Psoas muscle (tissue), 7 donors: ENCODE measurements at regions not wholly inside any gene's neighbourhood (a gene's known extent, or its start where the extent isn't known, plus 50 kb on each side); places are given as distances from the start of the nearest gene placed in this dataset.

Experiments
- ATAC-seq, 4 donors: fragments of 200-7000 bp; cut with Tn5 transposase; one replicate each; pipeline ENCODE4 v1.9.1; 2020; ENCODE audit warnings: moderate library complexity in 3 of 4, mild to moderate bottlenecking in 2 of 4
- DNase-seq, 2 donors: peaks; one replicate each; pipeline ENCODE4 v3.0.0-alpha.2; 2020
- H3K27ac ChIP-seq: fragments of 200-600 bp; one replicate; pipeline ENCODE4 v1.8.0; 2022
- H3K27me3 ChIP-seq, 3 donors: fragments of 200-600 bp in 1 of 3; one replicate each; pipeline versions ENCODE4 v1.6.1 to v1.8.0; 2013 to 2022; ENCODE audit warnings: low read length in 2 of 3, mild to moderate bottlenecking in 2 of 3, moderate library complexity in 1 of 3; ENCODE audit not compliant: insufficient read depth in 3 of 3
- H3K36me3 ChIP-seq, 2 donors: fragments of 200-600 bp in 1 of 2; one replicate each; pipeline versions ENCODE4 v1.6.1 to v1.8.0; 2013 to 2022; ENCODE audit warnings: low read depth in 1 of 2, mild to moderate bottlenecking in 1 of 2, moderate library complexity in 1 of 2; ENCODE audit not compliant: insufficient read depth in 1 of 2
- H3K4me1 ChIP-seq: fragments of 200-600 bp; one replicate; pipeline ENCODE4 v1.8.0; 2022
- H3K4me3 ChIP-seq: fragments of 200-600 bp; one replicate; pipeline ENCODE4 v1.8.0; 2022; ENCODE audit warnings: mild to moderate bottlenecking
- H3K9me3 ChIP-seq: fragments of 200-600 bp; one replicate; pipeline ENCODE4 v1.8.0; 2022
- CTCF ChIP-seq: fragments of 200-600 bp; IDR thresholded peaks from one replicate; pipeline ENCODE4 v1.8.0; 2022; ENCODE audit warnings: antibody characterized with exemption
- WGBS, 3 donors: extraction: QIAGEN DNeasy Blood & Tissue Kit; methylation state at CpG; one replicate each; pipeline versions ENCODE4 v1.1.6 to v1.1.7; 2013; 5-methylcytosine and 5-hydroxymethylcytosine counted together
- intact Hi-C, 2 donors: fragments of 100-400 bp; cut with DNase I; formaldehyde crosslinking; loops; one replicate each; pipeline versions ENCODE4 v1.11.0 to v1.14.2; 2022
- donor health status: healthy with polysubstance abuse.
- donor health status: DM: no; HTN: no; CAD: no; lungs with moderate emphysema.
- donor health status: Bipolar disorder and iron deficiency.
- donor health status: healthy.
- donor health status: DM: yes; HTN: yes; CAD: no.
- donor health status: DM: no; HTN: no; CAD: no.
- donor health status: DM: yes; HTN: yes; CAD: no.

DNA sequence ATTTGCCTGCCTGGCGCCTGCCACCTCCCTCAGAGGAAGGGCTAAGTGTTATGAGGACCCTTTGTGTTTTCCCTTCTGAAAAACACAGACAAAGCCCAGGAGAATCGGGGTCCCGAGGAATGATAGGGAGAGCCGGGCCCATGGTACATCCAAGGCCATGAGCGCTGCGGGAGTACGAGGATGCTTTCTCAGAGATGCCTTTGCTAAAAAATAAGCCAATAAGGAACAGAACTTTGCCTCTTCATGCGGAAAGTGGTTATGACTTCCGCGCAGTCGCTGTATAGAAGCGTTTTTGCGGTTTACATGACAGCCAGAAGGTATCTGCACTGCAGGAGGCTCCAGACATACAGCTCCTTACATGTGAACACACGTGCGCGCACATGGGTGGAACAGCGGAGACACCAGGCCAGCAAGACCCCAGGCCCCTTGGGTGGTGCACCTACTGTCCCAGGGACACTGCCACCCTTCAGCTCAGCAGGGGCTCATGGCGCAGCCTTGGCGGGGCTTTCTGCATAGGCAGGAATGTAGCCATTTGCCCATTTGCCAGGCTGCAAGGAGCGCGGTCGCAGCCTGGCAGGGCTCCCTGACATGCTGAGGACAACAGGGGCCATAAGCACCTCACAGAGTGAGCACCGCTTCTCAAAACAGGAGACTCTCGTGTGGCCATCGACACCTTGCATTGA, 252.4 kb upstream of the SALL3 start:
- no peak for ATAC-seq
- Histone ChIP-seq H3K4me1 (no peaks in the 10 kb centered on the region), H3K4me3 (no peak overlapping the region), H3K36me3 (no peaks in the 10 kb centered on the region), H3K27ac (no peak overlapping the region), H3K9me3 (no peaks in the 10 kb centered on the region), H3K27me3 (peaks cover 0 to 8% (median 7%) of the 10 kb centered on the region in 3 donors)
- intact Hi-C loops = no loop called here
- TF ChIP-seq CTCF = no peak
- DNase-seq = no peak
- 92 to 93% (median 92%) methylated on average over 25 of the region's 25 CpGs for WGBS, 3 donors

DNA sequence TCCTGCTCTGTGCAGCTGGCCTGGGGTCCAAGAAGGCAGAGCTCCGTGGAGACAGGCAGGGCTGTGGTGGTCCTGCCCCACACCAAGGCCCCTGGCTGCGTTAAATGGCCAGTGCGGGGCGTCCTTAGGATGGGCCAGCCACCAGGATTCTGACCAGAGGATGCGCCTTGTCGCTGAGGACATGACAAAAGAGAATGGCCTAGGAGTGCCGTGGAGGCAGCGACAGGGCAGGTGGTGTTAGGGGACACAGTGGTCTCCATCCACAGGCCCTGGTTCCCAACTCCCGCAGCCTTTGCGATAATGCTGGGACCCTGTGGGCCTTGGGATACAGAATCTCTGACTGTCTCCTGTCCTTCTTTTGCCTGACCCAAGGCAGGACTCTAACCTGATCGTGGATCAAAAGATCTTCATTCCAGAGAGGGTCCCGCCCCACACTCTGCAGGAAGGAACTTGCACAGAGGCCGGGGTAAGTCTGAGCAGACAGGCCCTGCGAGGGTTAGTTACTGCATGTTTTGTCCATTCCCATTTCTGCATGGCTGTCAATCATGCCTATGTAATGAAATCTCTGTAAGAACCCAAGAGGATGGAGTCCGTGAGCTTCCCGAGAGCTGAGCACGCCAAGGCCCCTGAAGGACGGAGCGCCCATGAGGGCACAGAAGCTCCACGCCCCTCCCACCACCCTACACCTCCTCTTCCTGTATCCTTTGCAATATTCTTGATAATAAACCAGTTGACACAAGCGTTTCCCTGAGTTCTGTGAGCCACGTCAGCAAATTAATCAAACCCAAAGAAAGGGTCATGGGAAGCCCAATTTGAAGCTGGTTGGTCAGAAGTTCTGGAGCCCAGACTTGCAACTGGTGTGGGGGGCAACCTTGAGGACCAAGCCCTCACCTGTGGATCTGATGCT, 251.5 kb upstream of the SALL3 start:
- 81 to 84% (median 82%) methylated on average over 22 of the region's 22 CpGs for WGBS, 3 donors
- DNase-seq = no peak

GRCh38 chr18:78728784-78729467, 250.7 kb upstream of the SALL3 start:
- TF ChIP-seq CTCF = no peak
- Histone ChIP-seq H3K4me1 (no peaks in the 10 kb centered on the region), H3K27ac (no peak overlapping the region), H3K27me3 (peaks cover 0 to 12% (median 12%) of the 10 kb centered on the region in 3 donors), H3K9me3 (no peaks in the 10 kb centered on the region), H3K4me3 (no peak overlapping the region), H3K36me3 (no peaks in the 10 kb centered on the region)
- ATAC-seq (no peak), DNase-seq (no peak)
- 75 to 81% (median 79%) methylated on average over 25 of the region's 25 CpGs for WGBS, 3 donors
- intact Hi-C loops = no loop called here

More for the DNA sequence above, 251.5 kb upstream of the SALL3 start:
- Histone ChIP-seq H3K4me1 (no peaks in the 10 kb centered on the region), H3K36me3 (no peaks in the 10 kb centered on the region), H3K27me3 (peaks cover 0 to 13% (median 7%) of the 10 kb centered on the region in 3 donors), H3K4me3 (no peak overlapping the region), H3K27ac (no peak overlapping the region), H3K9me3 (no peaks in the 10 kb centered on the region)
- ATAC-seq = no peak
- intact Hi-C loops = no loop called here
- TF ChIP-seq CTCF = no peak

DNA sequence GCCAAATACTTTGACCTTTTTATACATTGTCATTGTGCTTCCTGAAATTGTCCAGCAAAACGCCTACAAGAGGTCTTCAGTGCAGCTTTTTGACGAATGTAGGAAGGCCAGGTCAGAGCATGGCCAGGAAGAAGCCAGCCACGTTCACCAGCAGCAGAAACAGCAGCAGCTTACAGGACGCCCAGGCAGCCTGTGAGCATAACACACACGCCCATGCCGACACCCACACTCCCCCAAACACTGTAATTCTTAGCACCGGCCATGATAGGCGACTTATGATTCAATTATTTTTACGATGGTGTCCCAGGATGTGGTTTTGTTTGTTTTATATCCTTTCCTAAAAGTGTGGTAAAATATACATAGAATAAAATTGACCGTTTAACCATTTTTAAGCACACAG, 249.1 kb upstream of the SALL3 start:
- H3K9me3 ChIP-seq = no peaks in the 10 kb centered on the region
- intact Hi-C loops = no loop called here
- no peak overlapping the region for H3K4me3 ChIP-seq
- no peak for DNase-seq
- no peaks in the 10 kb centered on the region for H3K4me1 ChIP-seq
- no peak for ATAC-seq
- no peak for TF ChIP-seq CTCF
- no peaks in the 10 kb centered on the region for H3K36me3 ChIP-seq
- no peak overlapping the region for H3K27ac ChIP-seq
- peaks cover 0 to 10% (median 10%) of the 10 kb centered on the region in 3 donors for H3K27me3 ChIP-seq
- WGBS, 3 donors = 40 to 43% (median 41%) methylated on average over 10 of the region's 10 CpGs
